RWPE2 (cell line): ENCODE measurements at regions not wholly inside any gene's neighbourhood (a gene's known extent, or its start where the extent isn't known, plus 50 kb on each side); places are given as distances from the start of the nearest gene placed in this dataset.

Experiments used
- ATAC-seq: fragments of 200-7000 bp; cut with Tn5 transposase; 3 replicates; pipeline ENCODE4 v1.9.1; 2021; ENCODE audit warnings: low read depth
- DNase-seq: peaks from one replicate; pipeline ENCODE4 v3.0.0-alpha.2; 2020; ENCODE audit warnings: low spot score
- H3K27ac ChIP-seq: fragments of 450-650 bp; 2 replicates; pipeline ENCODE4 v1.5.1; 2017; ENCODE audit warnings: mild to moderate bottlenecking; ENCODE audit not compliant: poor library complexity, severe bottlenecking
- H3K27me3 ChIP-seq: fragments of 250-450 bp; sonication (Bioruptor Pico); 2 replicates; pipeline ENCODE4 v1.5.1; 2021; ENCODE audit warnings: mild to moderate bottlenecking, moderate library complexity; ENCODE audit not compliant: insufficient read depth, poor library complexity, severe bottlenecking
- H3K36me3 ChIP-seq: fragments of 250-450 bp; sonication (Bioruptor Pico); 2 replicates; pipeline ENCODE4 v1.5.1; 2020; ENCODE audit warnings: low read depth, mild to moderate bottlenecking, moderate library complexity
- H3K4me1 ChIP-seq: fragments of 250-450 bp; sonication (Bioruptor Pico); 2 replicates; pipeline ENCODE4 v1.5.1; 2021; ENCODE audit warnings: mild to moderate bottlenecking, moderate library complexity; ENCODE audit not compliant: insufficient read depth, poor library complexity, severe bottlenecking
- H3K4me3 ChIP-seq: fragments of 250-450 bp; sonication (Bioruptor Pico); 2 replicates; pipeline ENCODE4 v1.5.1; 2021; ENCODE audit warnings: mild to moderate bottlenecking, moderate library complexity; ENCODE audit not compliant: severe bottlenecking
- H3K9me3 ChIP-seq: fragments of 250-450 bp; sonication (Bioruptor Pico); 2 replicates; pipeline ENCODE4 v1.5.1; 2021; ENCODE audit warnings: mild to moderate bottlenecking, moderate library complexity; ENCODE audit not compliant: severe bottlenecking
- CTCF ChIP-seq: fragments of 450-650 bp; IDR thresholded peaks from one replicate; pipeline ENCODE4 v1.5.1; 2017; ENCODE audit warnings: mild to moderate bottlenecking, moderate library complexity; ENCODE audit not compliant: poor library complexity, severe bottlenecking

- ATAC-seq (no peak), DNase-seq (no peak)
- no peaks in the 10 kb centered on the region for H3K4me1 ChIP-seq
- TF ChIP-seq CTCF: no peak
- no peak overlapping the region for H3K4me3 ChIP-seq
- no peaks in the 10 kb centered on the region for H3K36me3 ChIP-seq
- no peak overlapping the region for H3K27ac ChIP-seq
- H3K9me3 ChIP-seq: no peaks in the 10 kb centered on the region
- no peaks in the 10 kb centered on the region for H3K27me3 ChIP-seq
Observed at GRCh38 chr13:31614073-31614472, 125.3 kb upstream of the RXFP2 start.

- no peak for TF ChIP-seq CTCF
- H3K27ac ChIP-seq: no peak overlapping the region
- no peaks in the 10 kb centered on the region for H3K36me3 ChIP-seq
- no peaks in the 10 kb centered on the region for H3K9me3 ChIP-seq
- no peak for DNase-seq
- H3K4me1 ChIP-seq: no peaks in the 10 kb centered on the region
- ATAC-seq: no peak
- no peaks in the 10 kb centered on the region for H3K27me3 ChIP-seq
- no peak overlapping the region for H3K4me3 ChIP-seq
Observed at GRCh38 chr13:31614704-31615103, 124.6 kb upstream of the RXFP2 start.

GRCh38 chr13:31625115-31625514 is 114.2 kb upstream of the RXFP2 start:
- no peaks in the 10 kb centered on the region for H3K9me3 ChIP-seq
- peak; percentile 66 for ATAC-seq
- DNase-seq: peak; percentile 62
- peak overlapping the region; percentile 52 for H3K27ac ChIP-seq
- no peaks in the 10 kb centered on the region for H3K27me3 ChIP-seq
- no peak overlapping the region for H3K4me3 ChIP-seq
- no peaks in the 10 kb centered on the region for H3K36me3 ChIP-seq
- peaks cover 30% of the 10 kb centered on the region for H3K4me1 ChIP-seq
- no peak for TF ChIP-seq CTCF

- peak overlapping the region; percentile 52 for H3K27ac ChIP-seq
- H3K27me3 ChIP-seq: no peaks in the 10 kb centered on the region
- no peaks in the 10 kb centered on the region for H3K9me3 ChIP-seq
- H3K4me1 ChIP-seq: peaks cover 30% of the 10 kb centered on the region
- H3K36me3 ChIP-seq: no peaks in the 10 kb centered on the region
- DNase-seq: no peak
- peak; percentile 50; the same call in 2 of the 3 replicates for ATAC-seq
- no peak for TF ChIP-seq CTCF
- H3K4me3 ChIP-seq: no peak overlapping the region
Observed at GRCh38 chr13:31627097-31627845, 112.1 kb upstream of the RXFP2 start.
